ENCODE measurements at regions not wholly inside any gene's neighbourhood (a gene's known extent, or its start where the extent isn't known, plus 50 kb on each side); places are given as distances from the start of the nearest gene placed in this dataset.

- TF ChIP-seq CTCF (IDR thresholded peaks at IDR 0.05) (no peak), POLR2A (IDR thresholded peaks at IDR 0.05) (no peak)
Observed at GRCh38 chr4:163694385-163694784, 199.9 kb downstream of the TMA16 start.
